ENCODE measurements at regions not wholly inside any gene's neighbourhood (a gene's known extent, or its start where the extent isn't known, plus 50 kb on each side); places are given as distances from the start of the nearest gene placed in this dataset.

GRCh38 chr6:120290964-120291363, 941.4 kb upstream of the MAN1A1 start:
- intact Hi-C loops (cut with micrococcal nuclease; ENCODE audit: unreplicated experiment) = no loop called here
- CTCF ChIA-PET (ENCODE audit: unreplicated experiment) = no interaction called here
- no peaks in the 10 kb centered on the region for H3K36me3 ChIP-seq (ENCODE audit: insufficient read depth, low read length)

GRCh38 chr6:120282005-120282404, 932.4 kb upstream of the MAN1A1 start:
- Histone ChIP-seq H3K9me3 (ENCODE audit: low read length) (no peaks in the 10 kb centered on the region), H3K79me2 (ENCODE audit: insufficient read depth, low read depth, low read length) (no peaks in the 10 kb centered on the region), H3K4me2 (ENCODE audit: low read length) (no peak overlapping the region), H3K36me3 (ENCODE audit: insufficient read depth, low read length) (no peaks in the 10 kb centered on the region), H3K4me3 (ENCODE audit: low read depth, low read length, poor library complexity, severe bottlenecking) (no peak overlapping the region), H4K20me1 (ENCODE audit: insufficient read depth, low read length) (no peaks in the 10 kb centered on the region), H3K4me1 (ENCODE audit: insufficient read depth, low read length, poor library complexity, severe bottlenecking) (no peaks in the 10 kb centered on the region), H3K27ac (ENCODE audit: low read depth, low read length, poor library complexity, severe bottlenecking) (no peak overlapping the region), H2AFZ (ENCODE audit: low read length) (no peak overlapping the region), H3K9me2 (ENCODE audit: insufficient read depth, low read length) (no peaks in the 10 kb centered on the region)
- no TSS peak for BruUV-seq (replicated peaks)
- TF ChIP-seq EZH2phosphoT487 (IDR thresholded peaks at IDR 0.05; ENCODE audit: borderline replicate concordance, low read depth, low read length) = no peak
- intact Hi-C loops (cut with micrococcal nuclease; ENCODE audit: unreplicated experiment) = no loop called here
- no peak for DNase-seq (ENCODE audit: low spot score)
- ChIA-PET POLR2A (interaction anchor here (0.6 kb wide), 1 partner anchor 24 kb away, joined by 3 read pairs; no protein-coding TSS in a partner anchor), CTCF (ENCODE audit: unreplicated experiment) (no interaction called here)

More at GRCh38 chr6:120290964-120291363, 941.4 kb upstream of the MAN1A1 start:
- no peak for DNase-seq (ENCODE audit: low spot score)
- no TSS peak for BruUV-seq (replicated peaks)
- Histone ChIP-seq H3K4me3 (ENCODE audit: low read depth, low read length, poor library complexity, severe bottlenecking) (no peak overlapping the region), H4K20me1 (ENCODE audit: insufficient read depth, low read length) (no peaks in the 10 kb centered on the region), H2AFZ (ENCODE audit: low read length) (no peak overlapping the region), H3K27ac (ENCODE audit: low read depth, low read length, poor library complexity, severe bottlenecking) (no peak overlapping the region), H3K9me2 (ENCODE audit: insufficient read depth, low read length) (no peaks in the 10 kb centered on the region), H3K4me1 (ENCODE audit: insufficient read depth, low read length, poor library complexity, severe bottlenecking) (no peaks in the 10 kb centered on the region), H3K9me3 (ENCODE audit: low read length) (no peaks in the 10 kb centered on the region), H3K79me2 (ENCODE audit: insufficient read depth, low read depth, low read length) (no peaks in the 10 kb centered on the region), H3K4me2 (ENCODE audit: low read length) (no peak overlapping the region)
- TF ChIP-seq CTCF (conservative IDR thresholded peaks at IDR 0.05; ENCODE audit: low read length) (no peak), EZH2phosphoT487 (IDR thresholded peaks at IDR 0.05; ENCODE audit: borderline replicate concordance, low read depth, low read length) (no peak)
- POLR2A ChIA-PET = no interaction called here

GRCh38 chr6:120279466-120280167, 930.1 kb upstream of the MAN1A1 start:
- Histone ChIP-seq H2AFZ (ENCODE audit: low read length) (no peak overlapping the region), H3K79me2 (ENCODE audit: insufficient read depth, low read depth, low read length) (no peaks in the 10 kb centered on the region), H3K9me3 (ENCODE audit: low read length) (no peaks in the 10 kb centered on the region), H3K4me2 (ENCODE audit: low read length) (no peak overlapping the region), H3K27ac (ENCODE audit: low read depth, low read length, poor library complexity, severe bottlenecking) (no peak overlapping the region), H4K20me1 (ENCODE audit: insufficient read depth, low read length) (no peaks in the 10 kb centered on the region), H3K36me3 (ENCODE audit: insufficient read depth, low read length) (no peaks in the 10 kb centered on the region), H3K9me2 (ENCODE audit: insufficient read depth, low read length) (no peaks in the 10 kb centered on the region), H3K4me3 (ENCODE audit: low read depth, low read length, poor library complexity, severe bottlenecking) (no peak overlapping the region), H3K4me1 (ENCODE audit: insufficient read depth, low read length, poor library complexity, severe bottlenecking) (no peaks in the 10 kb centered on the region)
- BruUV-seq (replicated peaks) = no TSS peak
- TF ChIP-seq CTCF (conservative IDR thresholded peaks at IDR 0.05; ENCODE audit: low read length) = no peak
- TF ChIP-seq EZH2phosphoT487 (IDR thresholded peaks at IDR 0.05; ENCODE audit: borderline replicate concordance, low read depth, low read length) = no peak
- intact Hi-C loops (cut with micrococcal nuclease; ENCODE audit: unreplicated experiment) = no loop called here
- POLR2A ChIA-PET = interaction anchor here (0.7 kb wide), 1 partner anchor 518 kb away, joined by 3 read pairs; no protein-coding TSS in a partner anchor
- CTCF ChIA-PET (ENCODE audit: unreplicated experiment) = no interaction called here
- no peak for DNase-seq (ENCODE audit: low spot score)
